ENCODE measurements at regions not wholly inside any gene's neighbourhood (a gene's known extent, or its start where the extent isn't known, plus 50 kb on each side); places are given as distances from the start of the nearest gene placed in this dataset.

- TF ChIP-seq, protein P1, sequence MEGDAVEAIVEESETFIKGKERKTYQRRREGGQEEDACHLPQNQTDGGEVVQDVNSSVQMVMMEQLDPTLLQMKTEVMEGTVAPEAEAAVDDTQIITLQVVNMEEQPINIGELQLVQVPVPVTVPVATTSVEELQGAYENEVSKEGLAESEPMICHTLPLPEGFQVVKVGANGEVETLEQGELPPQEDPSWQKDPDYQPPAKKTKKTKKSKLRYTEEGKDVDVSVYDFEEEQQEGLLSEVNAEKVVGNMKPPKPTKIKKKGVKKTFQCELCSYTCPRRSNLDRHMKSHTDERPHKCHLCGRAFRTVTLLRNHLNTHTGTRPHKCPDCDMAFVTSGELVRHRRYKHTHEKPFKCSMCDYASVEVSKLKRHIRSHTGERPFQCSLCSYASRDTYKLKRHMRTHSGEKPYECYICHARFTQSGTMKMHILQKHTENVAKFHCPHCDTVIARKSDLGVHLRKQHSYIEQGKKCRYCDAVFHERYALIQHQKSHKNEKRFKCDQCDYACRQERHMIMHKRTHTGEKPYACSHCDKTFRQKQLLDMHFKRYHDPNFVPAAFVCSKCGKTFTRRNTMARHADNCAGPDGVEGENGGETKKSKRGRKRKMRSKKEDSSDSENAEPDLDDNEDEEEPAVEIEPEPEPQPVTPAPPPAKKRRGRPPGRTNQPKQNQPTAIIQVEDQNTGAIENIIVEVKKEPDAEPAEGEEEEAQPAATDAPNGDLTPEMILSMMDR (IDR thresholded peaks at IDR 0.05 in 4 of 5, conservative IDR thresholded peaks at IDR 0.05 in 1 of 5), result no peak
- no peak for TF ChIP-seq POLR2A (IDR thresholded peaks at IDR 0.05)
These were observed 1382.2 kb downstream of the PCDH18 start for GRCh38 chr4:136150046-136150445.
